A673 (cell line): ENCODE measurements at regions not wholly inside any gene's neighbourhood (a gene's known extent, or its start where the extent isn't known, plus 50 kb on each side); places are given as distances from the start of the nearest gene placed in this dataset.

Experiments used
- BruUV-seq: library from RNA; stranded (reverse); fragments of 400-500 nt; replicated peaks from 2 replicates; lab custom pipeline; 2021; lab: Mats Ljungman, UMichigan
- CTCF ChIA-PET: fragments of 300-600 bp; sonication (Branson Sonifier 250); formaldehyde crosslinking; loops from one replicate; lab custom pipeline; 2022; ENCODE audit warnings: antibody characterized with exemption; lab: Charles Lee
- POLR2A ChIA-PET: fragments of 300-600 bp; sonication (Branson Sonifier 250); formaldehyde crosslinking; loops from one replicate; lab custom pipeline; 2022; ENCODE audit warnings: antibody characterized with exemption; ENCODE audit not compliant: low non-redundant PET; lab: Charles Lee
- DNase-seq: peaks from one replicate; pipeline ENCODE4 v3.0.0-alpha.2; 2015; ENCODE audit warnings: low spot score
- H3K27ac ChIP-seq: fragments of 200-600 bp; sonication (generic); 2 replicates; pipeline ENCODE4 v1.5.1; 2016; ENCODE audit warnings: mixed run types, low read depth, mild to moderate bottlenecking, mixed read lengths, antibody characterized with exemption, low read length; ENCODE audit not compliant: poor library complexity, severe bottlenecking
- H3K27me3 ChIP-seq: fragments of 200-600 bp; sonication (generic); replicated peaks from 2 replicates; pipeline ENCODE4 v1.6.1; 2017; ENCODE audit warnings: mixed run types, low read depth, mild to moderate bottlenecking, mixed read lengths, antibody characterized with exemption, low read length; ENCODE audit not compliant: insufficient read depth, poor library complexity
- H3K36me3 ChIP-seq: fragments of 200-600 bp; sonication (generic); 2 replicates; pipeline ENCODE4 v1.6.1; 2016; ENCODE audit warnings: mixed run types, mild to moderate bottlenecking, mixed read lengths, antibody characterized with exemption, low read length; ENCODE audit not compliant: insufficient read depth, poor library complexity, severe bottlenecking
- H3K4me1 ChIP-seq: fragments of 200-600 bp; sonication (generic); 2 replicates; pipeline ENCODE4 v1.6.1; 2017; ENCODE audit warnings: mixed run types, mild to moderate bottlenecking, mixed read lengths, antibody characterized with exemption, low read length; ENCODE audit not compliant: insufficient read depth, poor library complexity, severe bottlenecking
- H3K4me3 ChIP-seq: fragments of 200-600 bp; sonication (generic); 2 replicates; pipeline ENCODE4 v1.5.1; 2016; ENCODE audit warnings: low read depth, mixed run types, mild to moderate bottlenecking, mixed read lengths, low read length; ENCODE audit not compliant: poor library complexity, severe bottlenecking
- H3K9me3 ChIP-seq: fragments of 200-600 bp; sonication (generic); 2 replicates; pipeline ENCODE4 v1.6.1; 2016; ENCODE audit warnings: mixed run types, low read depth, mild to moderate bottlenecking, mixed read lengths, antibody characterized with exemption, low read length; ENCODE audit not compliant: poor library complexity, severe bottlenecking
- CTCF ChIP-seq: fragments of 300-800, 200-600 bp; sonication (generic); conservative IDR thresholded peaks from 2 replicates; pipeline ENCODE4 v1.5.1; 2017; ENCODE audit warnings: low read depth, mild to moderate bottlenecking, antibody characterized with exemption, low read length, moderate library complexity, mixed read lengths
- EZH2 ChIP-seq: fragments of 200-600 bp; sonication (generic); IDR thresholded peaks from 2 replicates; pipeline ENCODE4 v1.6.1; 2017; ENCODE audit warnings: borderline replicate concordance, low read depth, mild to moderate bottlenecking, mixed read lengths, antibody characterized with exemption, low read length; ENCODE audit not compliant: poor library complexity, severe bottlenecking
- intact Hi-C: fragments of 100-400 bp; cut with micrococcal nuclease; formaldehyde crosslinking; loops from one replicate; pipeline ENCODE4 v1.10.0; 2022; ENCODE audit not compliant: unreplicated experiment

GRCh38 chr5:13403351-13403750 is 541.1 kb downstream of the DNAH5 start:
- H3K4me3 ChIP-seq = no peak overlapping the region
- H3K27ac ChIP-seq = no peak overlapping the region
- H3K4me1 ChIP-seq = no peaks in the 10 kb centered on the region
- no peaks in the 10 kb centered on the region for H3K36me3 ChIP-seq
- intact Hi-C loops = no loop called here
- TF ChIP-seq CTCF (no peak), EZH2 (no peak)
- CTCF ChIA-PET = no interaction called here
- no TSS peak for BruUV-seq
- no peaks in the 10 kb centered on the region for H3K27me3 ChIP-seq
- H3K9me3 ChIP-seq = peaks cover 7% of the 10 kb centered on the region
- no peak for DNase-seq
- POLR2A ChIA-PET = no interaction called here

- no TSS peak for BruUV-seq
- Histone ChIP-seq H3K36me3 (no peaks in the 10 kb centered on the region), H3K4me1 (no peaks in the 10 kb centered on the region), H3K27me3 (no peaks in the 10 kb centered on the region), H3K27ac (no peak overlapping the region), H3K9me3 (peaks cover 34% of the 10 kb centered on the region), H3K4me3 (no peak overlapping the region)
- ChIA-PET CTCF (no interaction called here), POLR2A (no interaction called here)
- intact Hi-C loops = no loop called here
- no peak for DNase-seq
- TF ChIP-seq CTCF = no peak
- TF ChIP-seq EZH2 = no peak
Measured at GRCh38 chr5:13385066-13385465, 559.4 kb downstream of the DNAH5 start.

- no TSS peak for BruUV-seq
- no peak for DNase-seq
- ChIA-PET POLR2A (no interaction called here), CTCF (no interaction called here)
- Histone ChIP-seq H3K4me1 (no peaks in the 10 kb centered on the region), H3K4me3 (no peak overlapping the region), H3K9me3 (peaks cover 34% of the 10 kb centered on the region), H3K36me3 (no peaks in the 10 kb centered on the region), H3K27ac (no peak overlapping the region), H3K27me3 (no peaks in the 10 kb centered on the region)
- intact Hi-C loops = no loop called here
- TF ChIP-seq CTCF = no peak
- no peak for TF ChIP-seq EZH2
Measured at GRCh38 chr5:13382232-13382631, 562.3 kb downstream of the DNAH5 start.
